HEK293 (cell line): ENCODE measurements at regions not wholly inside any gene's neighbourhood (a gene's known extent, or its start where the extent isn't known, plus 50 kb on each side); places are given as distances from the start of the nearest gene placed in this dataset.

Experiments
- CTCF ChIA-PET: fragments of 350-600 bp; formaldehyde crosslinking; extraction: SDS; loops from one replicate; lab custom pipeline; 2021; ENCODE audit warnings: antibody characterized with exemption; lab: Yijun Ruan, JAX
- POLR2A ChIA-PET: fragments of 300-600 bp; formaldehyde crosslinking; extraction: SDS; loops from one replicate; lab custom pipeline; 2020; ENCODE audit warnings: antibody characterized with exemption, inconsistent platforms; lab: Yijun Ruan, JAX
- H3K27ac ChIP-seq: fragments of 200-500 bp; sonication (Bioruptor generic); 2 replicates; pipeline ENCODE4 v1.5.1; 2014; ENCODE audit warnings: low read depth, low read length, control low read depth, inconsistent platforms; ENCODE audit errors: extremely low read depth
- H3K36me3 ChIP-seq, 2 experiments: fragments of 200-500 bp in 1 of 2; sonication (Bioruptor generic) in 1 of 2; 1 replicate in 1 of 2; 2 replicates in 1 of 2; pipeline ENCODE4 v1.5.1; 2014 to 2017; ENCODE audit warnings: inconsistent platforms in 2 of 2, low read length in 2 of 2; ENCODE audit not compliant: control insufficient read depth in 2 of 2, insufficient read depth in 1 of 2
- H3K4me1 ChIP-seq: fragments of 200-500 bp; sonication (Bioruptor generic); 2 replicates; pipeline ENCODE4 v1.5.1; 2014; ENCODE audit warnings: mild to moderate bottlenecking, low read length, inconsistent platforms; ENCODE audit not compliant: control insufficient read depth, insufficient read depth
- H3K4me3 ChIP-seq: 2 replicates; pipeline ENCODE4 v1.5.1; 2011; ENCODE audit warnings: low read depth, mild to moderate bottlenecking, control low read depth, low read length, moderate library complexity
- H3K9me3 ChIP-seq: fragments of 200-500 bp; sonication (Bioruptor generic); 2 replicates; pipeline ENCODE4 v1.5.1; 2014; ENCODE audit warnings: low read depth, low read length, inconsistent platforms; ENCODE audit not compliant: control insufficient read depth, insufficient read depth
- BCL11A ChIP-seq: fragments of 450-650 bp; formaldehyde crosslinking; IDR thresholded peaks from 2 replicates; pipeline ENCODE4 v1.5.1; 2016; ENCODE audit warnings: low read depth, missing biosample characterization, missing genetic modification characterization
- ELK4 ChIP-seq: IDR thresholded peaks from 2 replicates; pipeline ENCODE4 v1.6.1; 2011; ENCODE audit warnings: mild to moderate bottlenecking, low read depth, low read length, borderline replicate concordance
- GFI1B ChIP-seq: fragments of 450-650 bp; formaldehyde crosslinking; IDR thresholded peaks from 2 replicates; pipeline ENCODE4 v1.5.1; 2016; ENCODE audit warnings: missing biosample characterization, missing genetic modification characterization
- MZF1 ChIP-seq: fragments of 450-650 bp; formaldehyde crosslinking; IDR thresholded peaks from 2 replicates; pipeline ENCODE4 v1.5.1; 2017; ENCODE audit warnings: missing biosample characterization, missing genetic modification characterization, borderline replicate concordance
- OSR2 ChIP-seq: fragments of 450-650 bp; formaldehyde crosslinking; IDR thresholded peaks from 2 replicates; pipeline ENCODE4 v1.5.1; 2016; ENCODE audit warnings: missing biosample characterization, missing genetic modification characterization
- PBX3 ChIP-seq: sonication (generic); formaldehyde crosslinking; IDR thresholded peaks from 2 replicates; pipeline ENCODE4 v1.8.1; 2022; ENCODE audit warnings: mild to moderate bottlenecking, moderate library complexity, missing genetic modification reagents
- RBAK ChIP-seq: fragments of 450-650 bp; formaldehyde crosslinking; IDR thresholded peaks from 2 replicates; pipeline ENCODE4 v1.5.1; 2016; ENCODE audit warnings: missing biosample characterization, missing genetic modification characterization
- SCRT2 ChIP-seq: fragments of 450-650 bp; formaldehyde crosslinking; IDR thresholded peaks from 2 replicates; pipeline ENCODE4 v1.5.1; 2016; ENCODE audit warnings: missing biosample characterization, missing genetic modification characterization
- ZBTB11 ChIP-seq: fragments of 450-650 bp; formaldehyde crosslinking; conservative IDR thresholded peaks from 2 replicates; pipeline ENCODE4 v1.5.1; 2016; ENCODE audit warnings: low read depth, missing biosample characterization, missing genetic modification characterization
- ZBTB26 ChIP-seq: fragments of 450-650 bp; formaldehyde crosslinking; optimal IDR thresholded peaks from 2 replicates; pipeline ENCODE3; 2016; ENCODE audit warnings: missing biosample characterization, mild to moderate bottlenecking, missing genetic modification characterization
- ZFP41 ChIP-seq: fragments of 450-650 bp; formaldehyde crosslinking; IDR thresholded peaks from 2 replicates; pipeline ENCODE4 v1.5.1; 2016; ENCODE audit warnings: missing biosample characterization, missing genetic modification characterization, borderline replicate concordance
- ZFP69B ChIP-seq: fragments of 450-650 bp; formaldehyde crosslinking; IDR thresholded peaks from 2 replicates; pipeline ENCODE4 v1.5.1; 2016; ENCODE audit warnings: missing biosample characterization, missing genetic modification characterization
- ZNF112 ChIP-seq: fragments of 450-650 bp; formaldehyde crosslinking; IDR thresholded peaks from 2 replicates; pipeline ENCODE4 v1.5.0; 2017; ENCODE audit warnings: missing biosample characterization, missing genetic modification characterization
- ZNF354C ChIP-seq: fragments of 450-650 bp; formaldehyde crosslinking; IDR thresholded peaks from 2 replicates; pipeline ENCODE4 v1.5.1; 2016; ENCODE audit warnings: missing biosample characterization, missing genetic modification characterization, low read depth, borderline replicate concordance
- ZNF501 ChIP-seq: fragments of 450-650 bp; formaldehyde crosslinking; IDR thresholded peaks from 2 replicates; pipeline ENCODE4 v1.5.1; 2016; ENCODE audit warnings: missing biosample characterization, missing genetic modification characterization
- ZNF558 ChIP-seq: fragments of 450-650 bp; formaldehyde crosslinking; IDR thresholded peaks from 2 replicates; pipeline ENCODE4 v1.5.1; 2016; ENCODE audit warnings: missing biosample characterization, missing genetic modification characterization
- ZNF624 ChIP-seq: fragments of 450-650 bp; formaldehyde crosslinking; IDR thresholded peaks from 2 replicates; pipeline ENCODE4 v1.5.1; 2017; ENCODE audit warnings: missing biosample characterization, missing genetic modification characterization
- ZNF670 ChIP-seq: fragments of 450-650 bp; formaldehyde crosslinking; IDR thresholded peaks from 2 replicates; pipeline ENCODE4 v1.5.1; 2016; ENCODE audit warnings: missing biosample characterization, missing genetic modification characterization, low read depth
- ZSCAN4 ChIP-seq: fragments of 450-650 bp; formaldehyde crosslinking; IDR thresholded peaks from 2 replicates; pipeline ENCODE4 v1.5.1; 2017; ENCODE audit warnings: missing biosample characterization, missing genetic modification characterization

GRCh38 chr4:177064729-177065394 is 244.8 kb upstream of the NEIL3 start:
- no peaks in the 10 kb centered on the region for H3K9me3 ChIP-seq
- ChIA-PET CTCF (no interaction called here), POLR2A (no interaction called here)
- H3K4me3 ChIP-seq, result no peak overlapping the region
- H3K4me1 ChIP-seq, result no peaks in the 10 kb centered on the region
- H3K27ac ChIP-seq, result no peak overlapping the region
- H3K36me3 ChIP-seq, result no peaks in the 10 kb centered on the region
- TF ChIP-seq SCRT2 (tag by site-specific recombination) (peak; percentile 39; the same call in 1 of the 2 replicates), ZNF501 (tag by site-specific recombination) (no peak), ZNF558 (tag by site-specific recombination) (no peak), GFI1B (no peak)

- POLR2A ChIA-PET, result no interaction called here
- CTCF ChIA-PET, result interaction anchor here (1.2 kb wide), 1 partner anchor 19 kb away, joined by 3 read pairs; no protein-coding TSS in a partner anchor
- Histone ChIP-seq H3K4me1 (no peaks in the 10 kb centered on the region), H3K4me3 (no peak overlapping the region), H3K36me3 (no peaks in the 10 kb centered on the region), H3K27ac (no peak overlapping the region), H3K9me3 (no peaks in the 10 kb centered on the region)
- TF ChIP-seq ZBTB11 (tag by site-specific recombination), result no peak
- no peak for TF ChIP-seq ZNF354C (tag by site-specific recombination)
- TF ChIP-seq ZNF670, result no peak
- TF ChIP-seq RBAK (tag by site-specific recombination), result no peak
- no peak for TF ChIP-seq ZFP69B (tag by site-specific recombination)
- no peak for TF ChIP-seq OSR2 (tag by site-specific recombination)
- no peak for TF ChIP-seq PBX3 (CRISPR knock-in tag)
- no peak for TF ChIP-seq ELK4
- TF ChIP-seq ZFP41 (tag by site-specific recombination), result no peak
- TF ChIP-seq ZNF624, result no peak
- TF ChIP-seq ZNF112 (tag by site-specific recombination), result no peak
- TF ChIP-seq ZBTB26 (tag by site-specific recombination), result no peak
- no peak for TF ChIP-seq MZF1 (tag by site-specific recombination)
- TF ChIP-seq BCL11A (tag by site-specific recombination), result no peak
- TF ChIP-seq ZSCAN4 (tag by site-specific recombination), result no peak
These were observed 242.9 kb upstream of the NEIL3 start for GRCh38 chr4:177066746-177067145.
